BJ (cell line): ENCODE measurements at regions not wholly inside any gene's neighbourhood (a gene's known extent, or its start where the extent isn't known, plus 50 kb on each side); places are given as distances from the start of the nearest gene placed in this dataset.

Source experiments
- CTCF ChIA-PET: fragments of 350-600 bp; formaldehyde crosslinking; extraction: SDS; loops from one replicate; lab custom pipeline; 2021; ENCODE audit warnings: antibody characterized with exemption, inconsistent platforms; lab: Yijun Ruan, JAX
- POLR2A ChIA-PET: fragments of 300-600 bp; sonication (Branson Sonifier 250); formaldehyde crosslinking; extraction: SDS; loops from one replicate; lab custom pipeline; 2021; ENCODE audit warnings: antibody characterized with exemption; lab: Charles Lee
- DNase-seq: peaks from one replicate; pipeline ENCODE4 v3.0.0-alpha.2; 2011; ENCODE audit warnings: low read depth
- H3K27me3 ChIP-seq: 2 replicates; pipeline ENCODE4 v1.6.0; 2011; ENCODE audit warnings: low read length; ENCODE audit not compliant: control insufficient read depth, insufficient read depth
- H3K36me3 ChIP-seq: 2 replicates; pipeline ENCODE4 v1.5.1; 2011; ENCODE audit warnings: low read length; ENCODE audit not compliant: control insufficient read depth, insufficient read depth
- H3K4me3 ChIP-seq: 2 replicates; pipeline ENCODE4 v1.5.1; 2011; ENCODE audit warnings: low read depth, mild to moderate bottlenecking, control low read depth, low read length
- TF ChIP-seq, protein P1 (sequence below): IDR thresholded peaks from 2 replicates; pipeline ENCODE4 v1.5.1; 2011; ENCODE audit warnings: low read depth, mild to moderate bottlenecking, control low read depth, inconsistent platforms, low read length, moderate library complexity; ENCODE audit not compliant: insufficient read depth

DNA sequence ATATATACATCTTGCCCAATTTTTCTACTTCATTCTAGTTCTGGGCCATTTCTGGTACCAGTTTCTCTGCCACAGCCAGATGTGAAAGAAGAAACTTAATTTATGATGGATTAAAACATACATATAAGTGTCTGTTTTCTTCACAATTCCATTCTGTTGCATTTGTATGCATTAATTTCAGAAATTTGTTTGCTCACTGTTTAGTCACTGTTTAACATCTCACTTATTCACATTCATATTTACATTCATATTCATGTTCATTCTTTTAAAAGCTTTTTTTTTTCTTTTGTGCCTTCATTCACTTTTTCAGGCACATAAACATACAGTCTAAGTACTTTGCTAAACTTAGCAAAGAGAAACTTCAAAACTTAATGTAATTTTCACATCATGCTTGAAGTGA is 684.0 kb upstream of the CDH9 start:
- no peaks in the 10 kb centered on the region for H3K36me3 ChIP-seq
- ChIA-PET POLR2A (no interaction called here), CTCF (interaction anchor here (0.5 kb wide), 1 partner anchor 8 kb away, joined by 3 read pairs; no protein-coding TSS in a partner anchor)
- TF ChIP-seq, protein P1, sequence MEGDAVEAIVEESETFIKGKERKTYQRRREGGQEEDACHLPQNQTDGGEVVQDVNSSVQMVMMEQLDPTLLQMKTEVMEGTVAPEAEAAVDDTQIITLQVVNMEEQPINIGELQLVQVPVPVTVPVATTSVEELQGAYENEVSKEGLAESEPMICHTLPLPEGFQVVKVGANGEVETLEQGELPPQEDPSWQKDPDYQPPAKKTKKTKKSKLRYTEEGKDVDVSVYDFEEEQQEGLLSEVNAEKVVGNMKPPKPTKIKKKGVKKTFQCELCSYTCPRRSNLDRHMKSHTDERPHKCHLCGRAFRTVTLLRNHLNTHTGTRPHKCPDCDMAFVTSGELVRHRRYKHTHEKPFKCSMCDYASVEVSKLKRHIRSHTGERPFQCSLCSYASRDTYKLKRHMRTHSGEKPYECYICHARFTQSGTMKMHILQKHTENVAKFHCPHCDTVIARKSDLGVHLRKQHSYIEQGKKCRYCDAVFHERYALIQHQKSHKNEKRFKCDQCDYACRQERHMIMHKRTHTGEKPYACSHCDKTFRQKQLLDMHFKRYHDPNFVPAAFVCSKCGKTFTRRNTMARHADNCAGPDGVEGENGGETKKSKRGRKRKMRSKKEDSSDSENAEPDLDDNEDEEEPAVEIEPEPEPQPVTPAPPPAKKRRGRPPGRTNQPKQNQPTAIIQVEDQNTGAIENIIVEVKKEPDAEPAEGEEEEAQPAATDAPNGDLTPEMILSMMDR, result no peak
- no peak overlapping the region for H3K4me3 ChIP-seq
- no peaks in the 10 kb centered on the region for H3K27me3 ChIP-seq
- no peak for DNase-seq

DNA sequence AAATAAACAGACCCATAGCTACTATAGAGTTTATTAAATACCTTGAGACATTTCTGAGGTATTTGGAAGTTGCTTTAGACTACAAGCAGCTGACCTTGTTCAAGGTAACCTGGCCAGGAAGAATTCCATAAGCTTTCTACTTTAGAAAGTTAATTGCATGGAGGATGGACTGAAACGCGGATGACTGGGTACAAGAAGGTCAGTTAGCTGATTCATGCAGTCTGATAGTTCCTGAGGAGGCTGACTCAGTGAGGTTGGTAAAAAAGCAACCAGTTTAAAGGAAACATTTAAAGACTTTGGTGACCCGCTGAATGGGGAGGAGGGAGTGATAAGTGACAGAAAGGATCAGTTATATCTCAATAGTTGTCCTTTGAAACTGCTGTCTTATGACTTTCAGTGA is 670.1 kb upstream of the CDH9 start:
- TF ChIP-seq, protein P1, result no peak
- no peaks in the 10 kb centered on the region for H3K36me3 ChIP-seq
- no peak for DNase-seq
- no peak overlapping the region for H3K4me3 ChIP-seq
- CTCF ChIA-PET, result no interaction called here
- POLR2A ChIA-PET, result no interaction called here
- H3K27me3 ChIP-seq, result no peaks in the 10 kb centered on the region

DNA sequence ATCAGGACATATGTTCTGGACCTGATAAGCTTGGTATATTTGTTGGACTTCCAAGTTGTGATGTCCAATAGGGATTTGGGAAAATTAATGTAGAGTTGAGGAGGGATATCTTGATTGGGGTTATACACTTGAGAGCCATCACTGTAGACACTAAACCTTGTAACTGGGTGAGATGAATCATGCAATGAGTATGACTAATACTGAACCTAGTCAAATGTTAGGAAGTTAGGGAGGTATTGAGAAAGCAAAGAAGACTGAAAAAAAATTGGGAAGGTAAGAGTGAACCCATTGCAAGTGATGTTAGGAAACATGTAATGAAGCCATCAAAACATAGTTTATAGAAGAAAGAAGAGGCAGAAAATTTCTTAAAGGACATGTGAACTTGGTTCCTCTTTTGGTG is 668.4 kb upstream of the CDH9 start:
- Histone ChIP-seq H3K27me3 (no peaks in the 10 kb centered on the region), H3K36me3 (no peaks in the 10 kb centered on the region), H3K4me3 (no peak overlapping the region)
- ChIA-PET POLR2A (no interaction called here), CTCF (no interaction called here)
- DNase-seq, result no peak
- TF ChIP-seq, protein P1, result no peak

DNA sequence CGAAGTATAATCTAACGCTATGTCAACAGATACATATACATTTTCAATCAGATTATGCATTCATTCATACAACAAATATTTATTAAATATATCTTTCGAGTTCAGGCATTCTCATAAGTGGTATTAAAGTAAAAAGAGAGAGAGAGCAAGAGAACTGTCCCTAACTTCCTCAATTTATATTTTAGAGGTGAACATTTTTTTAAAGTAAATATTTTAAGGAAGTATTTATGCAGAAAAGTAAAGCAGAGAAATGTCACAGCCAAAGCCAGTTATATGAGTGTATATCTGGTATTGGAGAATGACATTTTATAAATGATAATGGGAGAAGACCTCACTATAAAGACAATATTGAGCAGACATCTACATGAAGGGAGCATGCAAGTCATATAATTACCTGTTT is 667.3 kb upstream of the CDH9 start:
- Histone ChIP-seq H3K36me3 (no peaks in the 10 kb centered on the region), H3K27me3 (no peaks in the 10 kb centered on the region), H3K4me3 (no peak overlapping the region)
- ChIA-PET POLR2A (no interaction called here), CTCF (interaction anchor here (0.7 kb wide), 1 partner anchor 10 kb away, joined by 4 read pairs; no protein-coding TSS in a partner anchor)
- DNase-seq, result no peak
- TF ChIP-seq, protein P1, result no peak

DNA sequence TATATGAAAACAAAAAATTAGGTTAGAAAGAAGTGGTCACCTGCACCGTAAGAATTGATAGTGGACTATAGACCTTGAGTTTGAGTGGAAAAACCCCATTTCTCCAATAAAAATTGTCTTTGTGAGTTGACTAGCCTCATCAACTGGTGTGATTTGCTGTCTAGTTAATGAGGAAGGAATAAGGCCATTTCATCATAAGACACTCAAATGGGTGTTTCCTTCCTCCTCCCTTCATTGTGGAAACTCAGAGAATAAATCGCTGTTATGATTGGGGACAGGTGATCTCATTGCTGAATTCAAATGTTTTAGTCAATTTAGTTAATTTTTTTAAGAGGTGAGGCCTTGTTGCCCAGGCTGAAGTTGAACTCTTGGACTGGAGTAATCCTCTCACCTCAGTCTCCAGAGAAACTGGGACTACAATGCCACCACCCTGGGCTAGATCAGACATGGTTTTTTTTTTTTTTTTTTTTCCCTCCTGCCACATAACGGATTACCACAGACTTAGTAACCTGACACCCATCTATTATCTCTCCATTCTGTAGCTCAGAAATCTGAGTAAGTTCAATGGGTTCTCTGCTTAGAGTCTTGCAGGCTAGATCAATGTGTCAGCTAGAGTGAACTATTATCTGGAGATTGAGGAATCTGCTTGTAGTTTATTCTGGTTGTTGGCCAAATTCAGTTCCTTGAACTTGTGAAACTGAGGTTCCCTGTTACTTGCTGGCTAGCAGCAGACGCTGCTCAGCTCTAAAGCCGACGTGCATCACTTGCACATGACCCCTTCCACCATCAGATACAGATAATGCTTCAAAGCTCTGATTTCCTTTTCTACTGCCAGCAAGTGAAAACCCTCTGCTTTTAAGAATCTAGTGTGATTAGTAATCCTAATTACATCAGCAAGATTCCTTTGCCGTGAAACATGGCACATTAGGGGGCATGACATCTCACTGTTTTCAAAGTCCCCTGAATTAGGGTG is 663.8 kb upstream of the CDH9 start:
- no peak for DNase-seq
- POLR2A ChIA-PET, result no interaction called here
- Histone ChIP-seq H3K27me3 (no peaks in the 10 kb centered on the region), H3K4me3 (no peak overlapping the region), H3K36me3 (no peaks in the 10 kb centered on the region)
- CTCF ChIA-PET, result no interaction called here
- TF ChIP-seq, protein P1, result no peak
